B cell (primary cell): ENCODE measurements at regions not wholly inside any gene's neighbourhood (a gene's known extent, or its start where the extent isn't known, plus 50 kb on each side); places are given as distances from the start of the nearest gene placed in this dataset.

Source experiments
- ATAC-seq: fragments of 200-7000 bp; cut with Tn5 transposase; one replicate; pipeline ENCODE4 v1.10.0; 2021; ENCODE audit warnings: low read depth, mild to moderate bottlenecking, moderate number of reproducible peaks, moderate library complexity
- CTCF ChIA-PET: fragments of 350-600 bp; sonication (Branson Sonifier 250); formaldehyde crosslinking; loops from one replicate; lab custom pipeline; 2021; ENCODE audit warnings: antibody characterized with exemption, inconsistent platforms; lab: Charles Lee
- POLR2A ChIA-PET: fragments of 350-600 bp; sonication (Branson Sonifier 250); formaldehyde crosslinking; loops from one replicate; lab custom pipeline; 2021; ENCODE audit warnings: antibody characterized with exemption; lab: Charles Lee
- DNase-seq: peaks from one replicate; pipeline ENCODE4 v3.0.0; 2013
- H2AFZ ChIP-seq: 2 replicates; pipeline ENCODE4 v1.6.1; 2012; ENCODE audit warnings: mild to moderate bottlenecking, low read depth, low read length; ENCODE audit not compliant: insufficient read depth, poor library complexity, severe bottlenecking
- H3K27ac ChIP-seq, 2 donors: 1 replicate in 1 of 2; 2 replicates in 1 of 2; pipeline ENCODE4 v1.5.1; 2012 to 2013; ENCODE audit warnings: low read length in 2 of 2, mild to moderate bottlenecking in 2 of 2, moderate library complexity in 1 of 2
- H3K27me3 ChIP-seq, 4 experiments: fragments of 200-600 bp in 1 of 4; sonication (generic) in 1 of 4; replicated peaks in 1 of 4; 1 replicate in 2 of 4; 2 replicates in 2 of 4; pipeline versions ENCODE4 v1.6.1 to v1.7.0; 2013 to 2016; ENCODE audit warnings: low read length in 3 of 4, mild to moderate bottlenecking in 2 of 4, mixed read lengths in 1 of 4, moderate library complexity in 1 of 4; ENCODE audit not compliant: insufficient read depth in 4 of 4, control insufficient read depth in 3 of 4; ENCODE audit errors: control extremely low read depth in 1 of 4
- H3K36me3 ChIP-seq, 2 experiments: replicated peaks in 1 of 2; 1 replicate in 1 of 2; 2 replicates in 1 of 2; pipeline versions ENCODE4 v1.6.1 to v1.7.1; 2013; ENCODE audit warnings: low read length in 1 of 2; ENCODE audit not compliant: insufficient read depth in 2 of 2, control insufficient read depth in 1 of 2; ENCODE audit errors: control extremely low read depth in 1 of 2, extremely low read depth in 1 of 2
- H3K4me1 ChIP-seq, 2 donors: fragments of 200-600 bp in 1 of 2; sonication (generic) in 1 of 2; 1 replicate in 1 of 2; 2 replicates in 1 of 2; pipeline versions ENCODE4 v1.5.1 to v1.6.1; 2013 to 2017; ENCODE audit warnings: low read length in 2 of 2; ENCODE audit not compliant: control insufficient read depth in 2 of 2, insufficient read depth in 2 of 2
- H3K4me2 ChIP-seq: replicated peaks from 2 replicates; pipeline ENCODE3; 2012; ENCODE audit warnings: mild to moderate bottlenecking, low read depth, low read length; ENCODE audit not compliant: poor library complexity, severe bottlenecking
- H3K4me3 ChIP-seq, 5 experiments: fragments of 200-600 bp in 1 of 5; sonication (generic) in 1 of 5; 1 replicate in 3 of 5; 2 replicates in 2 of 5; pipeline versions ENCODE4 v1.5.1 to v1.7.0; 2011 to 2016; ENCODE audit warnings: low read length in 4 of 5, mild to moderate bottlenecking in 4 of 5, low read depth in 2 of 5, control low read depth in 1 of 5, moderate library complexity in 1 of 5; ENCODE audit not compliant: insufficient read depth in 1 of 5; ENCODE audit errors: control extremely low read depth in 1 of 5, extremely low read depth in 1 of 5
- H3K79me2 ChIP-seq: fragments of 200-600 bp; sonication (generic); one replicate; pipeline ENCODE4 v1.6.0; 2016; ENCODE audit warnings: low read length; ENCODE audit not compliant: control insufficient read depth, insufficient read depth
- H3K9ac ChIP-seq: fragments of 200-600 bp; sonication (generic); 2 replicates; pipeline ENCODE4 v1.6.1; 2017; ENCODE audit warnings: mild to moderate bottlenecking, low read length, moderate library complexity
- H3K9me3 ChIP-seq, 3 donors: one replicate each; pipeline versions ENCODE4 v1.6.1 to v1.7.1; 2013; ENCODE audit warnings: low read length in 2 of 3; ENCODE audit not compliant: control insufficient read depth in 2 of 3, insufficient read depth in 1 of 3; ENCODE audit errors: control extremely low read depth in 1 of 3
- H4K20me1 ChIP-seq: 2 replicates; pipeline ENCODE4 v1.6.0; 2012; ENCODE audit warnings: mild to moderate bottlenecking, low read length; ENCODE audit not compliant: insufficient read depth, control insufficient read depth, poor library complexity, severe bottlenecking
- H3K27ac Mint-ChIP-seq: one replicate; pipeline ENCODE4 v1.8.0; 2021; ENCODE audit warnings: mixed read lengths
- H3K27me3 Mint-ChIP-seq: one replicate; pipeline ENCODE4 v1.8.0; 2021; ENCODE audit warnings: mixed read lengths
- H3K4me1 Mint-ChIP-seq: one replicate; pipeline ENCODE4 v1.8.0; 2021; ENCODE audit warnings: mixed read lengths
- H3K4me3 Mint-ChIP-seq: one replicate; pipeline ENCODE4 v1.8.0; 2021; ENCODE audit warnings: mixed read lengths
- H3K9me3 Mint-ChIP-seq: one replicate; pipeline ENCODE4 v1.8.0; 2022; ENCODE audit warnings: mixed read lengths; ENCODE audit not compliant: insufficient read depth
- CTCF ChIP-seq: fragments of 200-600 bp; IDR thresholded peaks from one replicate; pipeline ENCODE4 v1.8.0; 2022; ENCODE audit warnings: antibody characterized with exemption, mild to moderate bottlenecking
- EZH2 ChIP-seq: IDR thresholded peaks from 2 replicates; pipeline ENCODE4 v1.6.1; 2012; ENCODE audit warnings: borderline replicate concordance, low read depth, mild to moderate bottlenecking, moderate library complexity, low read length; ENCODE audit not compliant: insufficient read depth, poor library complexity, severe bottlenecking
- WGBS: methylation state at CpG from one replicate; pipeline ENCODE4 v1.1.5; 2013; ENCODE audit warnings: missing lambda C conversion rate; ENCODE audit not compliant: insufficient coverage; 5-methylcytosine and 5-hydroxymethylcytosine counted together
- intact Hi-C: fragments of 100-400 bp; cut with micrococcal nuclease; formaldehyde crosslinking; loops from one replicate; pipeline ENCODE4 v1.10.0; 2022

GRCh38 chr3:19075037-19075436, 73.3 kb upstream of the KCNH8 start:
- WGBS, result 85% methylated on average over 2 of the region's 2 CpGs
- ChIA-PET CTCF (interaction anchor here (0.9 kb wide), 1 partner anchor 12 kb away, joined by 3 read pairs; no protein-coding TSS in a partner anchor), POLR2A (no interaction called here)
- Histone ChIP-seq H3K36me3 (no peaks in the 10 kb centered on the region), H3K9me3 (no peaks in the 10 kb centered on the region), H3K27ac (no peak overlapping the region), H3K27me3 (no peaks in the 10 kb centered on the region), H3K4me1 (no peaks in the 10 kb centered on the region), H3K9ac (no peak overlapping the region), H2AFZ (no peak overlapping the region), H4K20me1 (no peaks in the 10 kb centered on the region), H3K4me3 (no peak overlapping the region), H3K79me2 (no peaks in the 10 kb centered on the region), H3K4me2 (no peak overlapping the region)
- H3K4me1 Mint-ChIP-seq, result no peaks in the 10 kb centered on the region
- peaks cover 9% of the 10 kb centered on the region for H3K27me3 Mint-ChIP-seq
- intact Hi-C loops, result no loop called here
- H3K9me3 Mint-ChIP-seq, result no peaks in the 10 kb centered on the region
- no peak overlapping the region for H3K4me3 Mint-ChIP-seq
- TF ChIP-seq EZH2 (no peak), CTCF (no peak)
- DNase-seq (no peak), ATAC-seq (no peak)
- no peak overlapping the region for H3K27ac Mint-ChIP-seq

DNA sequence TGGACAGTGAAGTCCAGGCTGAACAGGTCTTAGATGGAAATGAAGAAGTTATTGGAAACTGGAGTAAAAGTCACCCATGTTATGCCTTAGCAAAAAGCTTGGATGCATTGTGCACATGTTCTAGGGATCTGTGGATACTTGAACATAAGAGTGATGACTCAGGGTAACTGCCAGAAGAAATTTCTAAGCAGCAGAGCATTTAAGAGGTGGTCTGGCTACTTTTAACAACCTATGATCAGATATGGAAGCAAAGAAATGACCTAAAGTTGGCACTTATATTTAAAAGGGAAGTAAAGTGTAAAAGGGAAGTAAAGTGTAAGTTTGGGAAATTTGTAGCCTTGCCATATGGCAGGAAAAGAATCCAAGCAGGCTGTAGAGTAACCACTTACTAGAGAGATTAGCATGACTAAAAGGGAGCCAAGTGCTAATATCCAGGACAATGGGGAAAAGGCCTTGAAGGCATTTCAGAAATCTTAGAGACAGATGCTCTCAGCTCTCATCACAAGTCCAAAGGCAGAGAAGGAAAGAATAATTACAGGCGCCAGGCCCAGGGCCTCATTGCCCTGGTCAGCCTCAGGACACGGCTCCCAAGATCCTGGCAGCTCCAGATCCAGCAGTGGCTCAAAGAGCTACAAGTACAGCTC, 73.9 kb upstream of the KCNH8 start:
- no peak overlapping the region for H3K4me3 ChIP-seq
- H3K4me1 Mint-ChIP-seq, result no peaks in the 10 kb centered on the region
- H2AFZ ChIP-seq, result no peak overlapping the region
- no peak overlapping the region for H3K27ac Mint-ChIP-seq
- peaks cover 0 to under 1% (median 0%) of the 10 kb centered on the region in 3 donors for H3K9me3 ChIP-seq
- H3K27me3 ChIP-seq, result no peaks in the 10 kb centered on the region
- TF ChIP-seq EZH2 (no peak), CTCF (no peak)
- ATAC-seq (no peak), DNase-seq (no peak)
- no peak overlapping the region for H3K9ac ChIP-seq
- WGBS, result 89% methylated on average over 2 of the region's 2 CpGs
- peaks cover 9% of the 10 kb centered on the region for H3K27me3 Mint-ChIP-seq
- no peaks in the 10 kb centered on the region for H4K20me1 ChIP-seq
- H3K27ac ChIP-seq, result no peak overlapping the region
- peaks cover 3% of the 10 kb centered on the region for H3K9me3 Mint-ChIP-seq
- intact Hi-C loops, result no loop called here
- H3K4me1 ChIP-seq, result no peaks in the 10 kb centered on the region
- H3K4me2 ChIP-seq, result no peak overlapping the region
- ChIA-PET CTCF (interaction anchor here (0.9 kb wide), 1 partner anchor 11 kb away, joined by 3 read pairs; no protein-coding TSS in a partner anchor), POLR2A (no interaction called here)
- H3K4me3 Mint-ChIP-seq, result no peak overlapping the region
- no peaks in the 10 kb centered on the region for H3K36me3 ChIP-seq
- H3K79me2 ChIP-seq, result no peaks in the 10 kb centered on the region
